GM19025 (cell line): ENCODE measurements at regions not wholly inside any gene's neighbourhood (a gene's known extent, or its start where the extent isn't known, plus 50 kb on each side); places are given as distances from the start of the nearest gene placed in this dataset.

Source experiments
- ATAC-seq: cut with Tn5 transposase; IDR thresholded peaks from one replicate; pipeline ENCODE4 v1.9.1; 2021; ENCODE audit warnings: mild to moderate bottlenecking, low read depth, moderate library complexity; ENCODE audit not compliant: unreplicated experiment

DNA sequence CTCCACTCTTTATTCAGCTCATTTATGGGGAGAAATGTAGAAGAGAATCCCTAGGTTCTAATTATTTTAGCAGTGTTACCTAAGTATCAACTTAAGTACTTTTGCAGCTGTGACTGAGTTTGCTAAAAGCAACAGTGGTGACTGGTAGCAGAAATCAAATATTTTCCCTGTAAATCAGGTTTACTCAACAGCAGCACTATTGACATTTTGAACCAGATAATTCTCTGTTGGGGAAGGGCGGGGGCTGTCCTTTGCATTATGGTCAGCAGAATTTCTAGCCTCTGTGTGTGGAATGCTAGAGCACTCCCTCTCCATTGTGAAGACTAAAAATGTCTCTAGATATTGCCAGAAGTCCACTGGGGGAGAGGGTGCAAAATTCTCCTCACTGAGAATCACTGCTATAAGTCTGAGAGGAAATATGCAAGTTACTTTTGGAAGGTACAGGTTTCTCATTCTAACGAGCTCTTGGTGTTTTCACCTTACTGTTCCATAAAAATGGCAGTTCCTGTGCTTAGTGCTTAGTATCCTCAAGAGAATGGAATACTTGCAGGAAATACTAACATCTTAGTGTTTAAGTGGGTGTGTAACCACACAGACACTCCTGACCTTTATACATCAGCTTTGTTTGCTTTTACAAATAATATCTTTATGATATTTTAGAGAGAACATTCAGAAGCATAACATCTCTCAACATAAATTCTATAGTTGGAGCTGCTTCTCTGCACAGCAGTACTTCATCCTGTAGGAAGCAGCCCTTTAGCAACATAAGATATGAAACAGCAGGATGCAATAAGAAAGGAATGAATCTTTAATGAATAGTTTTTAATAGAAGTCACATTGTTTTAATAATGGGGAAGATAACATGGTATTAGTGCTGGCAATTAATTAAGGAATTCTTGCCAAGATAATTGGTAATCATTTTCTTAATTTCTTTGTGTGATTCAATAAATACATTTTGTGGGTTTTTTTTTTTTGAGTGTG is 246.5 kb upstream of the GOLIM4 start:
- no peak for ATAC-seq

GRCh38 chr3:168341192-168341815 is 245.6 kb upstream of the GOLIM4 start:
- no peak for ATAC-seq

DNA sequence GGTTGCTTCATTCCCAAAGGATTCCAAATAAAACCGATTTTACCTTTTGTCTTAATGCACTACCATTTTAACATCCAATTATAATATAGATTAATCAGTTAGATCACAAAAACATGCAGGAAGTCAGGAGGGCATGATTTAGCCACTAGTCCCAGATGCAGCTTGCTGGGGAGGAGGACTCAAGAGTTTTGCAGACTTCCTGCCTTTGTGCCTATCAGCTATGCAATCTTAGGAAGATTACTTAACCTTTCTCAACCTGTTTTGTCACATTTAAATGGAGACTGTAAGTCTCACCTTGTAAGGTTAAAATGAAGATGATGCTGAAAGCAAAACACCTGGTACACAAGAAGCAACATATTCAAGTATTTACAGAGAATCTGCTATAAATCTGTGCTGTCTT is 242.4 kb upstream of the GOLIM4 start:
- no peak for ATAC-seq

DNA sequence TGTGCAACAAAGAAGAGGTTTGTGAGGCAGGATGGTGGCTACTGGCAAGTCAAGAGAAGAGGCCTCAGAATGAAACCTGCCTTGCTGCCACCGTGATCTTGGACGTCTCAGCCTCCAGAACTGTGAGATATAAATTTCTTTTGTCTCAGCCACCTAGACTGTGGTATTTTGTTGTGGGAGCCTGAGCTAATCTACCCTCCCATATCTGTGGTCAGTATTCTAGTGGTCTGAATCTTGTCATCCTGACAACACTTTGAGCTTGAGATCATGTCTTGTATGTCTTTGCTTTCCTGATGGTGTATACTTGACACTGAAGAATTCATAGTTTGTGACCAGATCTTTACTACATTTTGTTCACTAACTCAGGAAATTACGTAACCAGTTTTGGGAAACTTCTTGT is 240.6 kb upstream of the GOLIM4 start:
- ATAC-seq, result no peak

DNA sequence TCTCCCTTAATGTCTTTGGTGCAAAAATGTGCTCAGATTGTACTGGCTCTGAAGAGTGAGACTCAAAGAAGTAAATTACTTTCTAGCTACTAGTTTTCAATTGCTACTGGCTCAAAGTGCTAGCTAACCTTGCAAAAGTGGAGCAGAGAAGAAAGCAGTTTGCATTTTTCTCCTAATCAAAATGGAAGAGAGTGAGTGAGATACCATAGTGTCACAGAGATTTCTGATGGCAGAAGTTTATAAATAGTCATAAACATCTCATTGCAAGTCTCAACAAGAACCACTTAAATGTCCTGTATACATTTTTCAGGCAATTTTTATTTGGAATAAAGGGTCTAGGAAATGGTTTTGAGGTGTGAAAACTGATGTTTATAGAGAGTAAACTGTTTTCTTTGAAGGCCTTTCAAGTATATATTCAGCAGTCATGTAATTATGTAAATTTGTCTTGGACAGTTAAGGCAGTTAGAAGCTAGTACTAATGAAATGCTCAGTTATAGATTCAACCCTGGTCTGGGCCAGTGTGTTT is 237.7 kb upstream of the GOLIM4 start:
- ATAC-seq, result no peak

- ATAC-seq, result no peak
Measured at GRCh38 chr3:168331756-168332155, 236.0 kb upstream of the GOLIM4 start.

- no peak for ATAC-seq
Measured at GRCh38 chr3:168330983-168331382, 235.3 kb upstream of the GOLIM4 start.

GRCh38 chr3:168327856-168328255 is 232.1 kb upstream of the GOLIM4 start:
- ATAC-seq, result no peak

GRCh38 chr3:168325684-168326083 is 230.0 kb upstream of the GOLIM4 start:
- no peak for ATAC-seq

GRCh38 chr3:168322941-168323340 is 227.2 kb upstream of the GOLIM4 start:
- ATAC-seq, result no peak

GRCh38 chr3:168314166-168314565 is 218.4 kb upstream of the GOLIM4 start:
- ATAC-seq, result no peak

DNA sequence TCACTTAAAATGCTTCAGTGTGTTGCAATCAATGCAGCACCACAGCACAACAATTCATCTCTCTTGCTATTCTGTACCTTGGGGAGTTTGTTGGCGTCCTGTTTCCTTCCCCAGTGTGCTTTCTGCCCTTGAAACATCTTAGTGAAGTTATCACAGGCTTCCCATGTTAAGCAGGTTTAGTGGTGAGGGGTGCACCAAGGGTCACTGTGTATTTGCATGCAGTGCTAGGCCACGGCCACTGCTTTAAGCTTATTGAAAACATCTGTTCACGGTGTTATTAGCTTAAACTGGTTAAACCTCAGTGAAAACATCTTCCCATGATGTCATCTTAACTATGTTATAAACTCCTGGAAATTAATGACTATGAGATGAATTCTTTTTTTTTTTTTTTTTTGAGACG is 217.3 kb upstream of the GOLIM4 start:
- no peak for ATAC-seq

- ATAC-seq, result no peak
Measured at GRCh38 chr3:168307893-168308292, 212.2 kb upstream of the GOLIM4 start.

DNA sequence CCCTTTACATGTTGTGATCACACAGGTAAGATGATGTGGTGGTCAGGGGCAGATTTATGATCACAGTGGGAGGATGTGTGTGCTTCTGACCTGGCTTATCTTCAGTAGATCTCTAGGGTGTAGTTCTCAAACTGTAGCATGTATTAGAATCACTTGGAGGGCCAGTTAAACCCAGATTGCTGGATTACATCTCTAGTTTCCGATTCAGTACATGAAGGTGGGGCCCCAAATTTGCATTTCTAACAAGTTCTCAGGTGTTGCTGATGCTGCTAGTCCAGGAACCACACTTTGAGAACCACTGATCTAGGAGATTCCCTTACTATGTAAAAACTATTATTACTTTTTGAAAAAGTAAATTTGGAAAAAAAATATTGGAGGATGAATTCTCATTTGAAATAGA is 199.3 kb upstream of the GOLIM4 start:
- no peak for ATAC-seq

DNA sequence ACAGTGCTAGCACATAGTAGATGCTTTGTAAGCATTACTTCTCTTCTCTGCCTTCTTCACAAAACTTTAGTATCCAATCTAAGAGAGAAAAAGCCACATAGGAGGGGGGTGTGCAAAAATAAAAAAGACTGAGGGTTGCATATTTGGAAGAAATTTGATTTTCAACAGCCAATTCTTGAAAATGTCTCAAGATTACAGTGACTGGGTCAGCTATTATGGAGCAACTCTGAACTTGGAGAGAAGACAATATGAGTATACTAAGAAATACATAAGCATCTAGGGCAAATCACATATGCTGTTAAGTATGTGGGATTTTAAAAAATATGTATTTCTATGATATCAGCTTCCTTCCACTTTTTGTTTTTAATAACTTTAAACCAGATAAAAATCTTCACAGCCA is 196.6 kb upstream of the GOLIM4 start:
- no peak for ATAC-seq

DNA sequence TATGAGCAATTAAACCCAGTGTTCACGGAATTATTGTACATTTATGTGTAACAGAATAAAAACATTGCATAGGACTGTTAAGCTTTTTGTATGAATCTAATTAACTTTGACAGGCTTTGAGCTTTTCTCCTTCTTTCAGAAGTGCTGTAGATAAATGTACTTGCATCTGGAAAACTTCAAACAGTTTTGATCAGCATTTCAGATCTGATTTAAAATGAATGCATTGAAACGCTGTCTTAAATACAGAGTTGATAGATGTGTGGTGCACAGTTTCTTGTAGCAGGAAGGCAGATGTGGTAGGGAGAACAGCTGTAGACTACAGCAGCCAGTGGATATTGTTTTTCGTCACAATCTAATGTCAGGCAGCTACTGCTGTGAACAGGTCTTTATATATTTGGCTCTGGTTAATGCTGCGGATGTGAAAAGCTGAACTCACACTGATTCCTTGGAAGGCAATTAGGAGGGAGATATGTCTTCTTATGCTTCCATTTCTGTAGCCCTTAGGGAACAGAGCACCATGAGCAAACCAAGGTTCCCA is 193.8 kb upstream of the GOLIM4 start:
- ATAC-seq, result no peak

- no peak for ATAC-seq
Measured at GRCh38 chr3:168288511-168289401, 193.0 kb upstream of the GOLIM4 start.

DNA sequence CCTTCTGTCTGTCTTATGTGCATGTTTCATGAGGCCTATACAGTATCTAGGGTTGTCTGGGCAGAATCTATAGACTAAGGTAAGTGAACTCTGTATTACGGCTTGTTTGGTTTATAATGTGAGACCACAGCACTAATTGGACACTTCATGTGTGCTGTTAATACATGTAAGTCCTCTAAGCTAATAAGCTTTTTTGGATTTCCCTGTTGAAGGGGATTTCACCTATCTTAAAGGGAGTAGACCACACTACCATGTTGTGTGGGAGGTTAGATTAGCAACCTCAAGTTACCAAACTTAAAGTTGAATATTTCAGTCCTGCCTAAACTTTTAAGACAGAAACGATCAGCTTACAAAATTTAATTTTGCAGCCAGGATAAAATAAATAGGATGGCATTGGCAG is 189.8 kb upstream of the GOLIM4 start:
- ATAC-seq, result no peak

- ATAC-seq, result no peak
Measured at GRCh38 chr3:168284728-168285127, 189.0 kb upstream of the GOLIM4 start.

DNA sequence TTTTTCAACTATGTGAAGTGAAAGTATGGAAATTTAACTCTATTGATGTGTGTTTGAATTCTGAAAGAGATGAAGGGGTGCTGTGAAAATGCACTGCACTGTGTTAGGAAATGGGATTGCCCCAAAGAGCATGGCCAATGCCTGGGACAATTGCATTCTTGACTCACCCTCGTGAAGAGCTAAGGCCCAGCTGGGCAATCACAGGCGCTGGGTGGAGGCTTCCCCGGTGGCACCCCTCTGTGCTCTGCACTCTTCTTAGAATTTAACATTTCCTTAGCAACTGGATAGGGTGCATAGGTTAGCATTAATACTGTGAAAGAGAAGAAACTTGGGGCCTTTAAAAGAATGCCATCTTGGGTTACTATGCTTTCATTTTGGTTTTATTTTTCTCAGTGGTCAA is 179.9 kb upstream of the GOLIM4 start:
- no peak for ATAC-seq
